ENCODE measurements at regions not wholly inside any gene's neighbourhood (a gene's known extent, or its start where the extent isn't known, plus 50 kb on each side); places are given as distances from the start of the nearest gene placed in this dataset.
"Not testable (repeated sequence)": the region's sequence is repeated elsewhere in the genome, so short reads cannot be mapped to it uniquely, and the experiment has no call there.

GRCh38 chr6:17218023-17218748, 63.0 kb upstream of the RBM24 start:
- H3K27ac ChIP-seq, result no peak overlapping the region
- no peak for TF ChIP-seq ZFX (IDR thresholded peaks at IDR 0.05; ENCODE audit: borderline replicate concordance)
- TF ChIP-seq, protein P1, sequence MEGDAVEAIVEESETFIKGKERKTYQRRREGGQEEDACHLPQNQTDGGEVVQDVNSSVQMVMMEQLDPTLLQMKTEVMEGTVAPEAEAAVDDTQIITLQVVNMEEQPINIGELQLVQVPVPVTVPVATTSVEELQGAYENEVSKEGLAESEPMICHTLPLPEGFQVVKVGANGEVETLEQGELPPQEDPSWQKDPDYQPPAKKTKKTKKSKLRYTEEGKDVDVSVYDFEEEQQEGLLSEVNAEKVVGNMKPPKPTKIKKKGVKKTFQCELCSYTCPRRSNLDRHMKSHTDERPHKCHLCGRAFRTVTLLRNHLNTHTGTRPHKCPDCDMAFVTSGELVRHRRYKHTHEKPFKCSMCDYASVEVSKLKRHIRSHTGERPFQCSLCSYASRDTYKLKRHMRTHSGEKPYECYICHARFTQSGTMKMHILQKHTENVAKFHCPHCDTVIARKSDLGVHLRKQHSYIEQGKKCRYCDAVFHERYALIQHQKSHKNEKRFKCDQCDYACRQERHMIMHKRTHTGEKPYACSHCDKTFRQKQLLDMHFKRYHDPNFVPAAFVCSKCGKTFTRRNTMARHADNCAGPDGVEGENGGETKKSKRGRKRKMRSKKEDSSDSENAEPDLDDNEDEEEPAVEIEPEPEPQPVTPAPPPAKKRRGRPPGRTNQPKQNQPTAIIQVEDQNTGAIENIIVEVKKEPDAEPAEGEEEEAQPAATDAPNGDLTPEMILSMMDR (IDR thresholded peaks at IDR 0.05), result no peak

DNA sequence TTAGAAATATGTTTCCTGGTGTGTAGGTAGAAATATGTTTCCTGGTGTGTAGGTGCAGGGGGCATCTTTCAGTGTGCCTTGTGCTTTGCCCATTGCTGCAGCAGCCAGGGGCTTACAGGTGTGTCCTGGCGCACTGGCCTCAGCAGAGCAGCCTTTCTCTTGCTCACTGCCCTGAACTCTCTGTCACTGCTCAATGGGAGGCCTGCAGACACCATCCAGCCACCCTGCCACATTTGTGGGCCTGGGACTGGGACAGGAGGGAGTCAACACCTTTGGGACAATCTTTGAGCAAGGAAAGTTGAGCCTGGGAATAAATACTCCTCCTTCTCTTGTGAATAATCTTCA, 62.4 kb upstream of the RBM24 start:
- TF ChIP-seq, protein P1 (IDR thresholded peaks at IDR 0.05), result no peak
- TF ChIP-seq ZFX (IDR thresholded peaks at IDR 0.05; ENCODE audit: borderline replicate concordance), result no peak
- no peak overlapping the region for H3K27ac ChIP-seq

GRCh38 chr6:17219098-17219497, 62.1 kb upstream of the RBM24 start:
- H3K27ac ChIP-seq, result no peak overlapping the region
- no peak for TF ChIP-seq ZFX (IDR thresholded peaks at IDR 0.05; ENCODE audit: borderline replicate concordance)
- TF ChIP-seq, protein P1 (IDR thresholded peaks at IDR 0.05), result no peak

GRCh38 chr6:17220040-17220910, 60.9 kb upstream of the RBM24 start:
- no peak overlapping the region for H3K27ac ChIP-seq
- TF ChIP-seq ZFX (IDR thresholded peaks at IDR 0.05; ENCODE audit: borderline replicate concordance), result no peak
- TF ChIP-seq, protein P1 (IDR thresholded peaks at IDR 0.05), result no peak

- H3K27ac ChIP-seq, result no peak overlapping the region
- TF ChIP-seq ZFX (IDR thresholded peaks at IDR 0.05; ENCODE audit: borderline replicate concordance), result no peak
- TF ChIP-seq, protein P1 (IDR thresholded peaks at IDR 0.05), result no peak
Observed at GRCh38 chr6:17224056-17224455, 57.1 kb upstream of the RBM24 start.

DNA sequence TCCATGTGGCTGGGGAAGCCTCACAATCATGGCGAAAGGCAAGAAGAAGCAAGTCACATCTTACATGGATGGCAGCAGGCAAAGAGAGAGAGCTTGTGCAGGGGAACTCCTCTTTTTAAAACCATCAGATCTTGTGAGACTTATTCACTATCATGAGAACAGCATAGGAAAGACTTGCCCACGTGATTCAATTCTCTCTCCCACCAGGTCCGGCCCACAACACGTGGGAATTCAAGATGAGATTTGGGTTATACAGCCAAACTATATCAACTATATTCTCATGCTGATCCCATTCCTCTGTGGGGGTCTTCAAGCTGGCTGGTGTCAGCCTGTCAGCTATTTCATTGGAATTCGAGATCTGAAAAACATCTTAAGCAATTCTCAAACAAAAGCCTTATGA, 56.7 kb upstream of the RBM24 start:
- not testable (repeated sequence) for H3K27ac ChIP-seq

- no peak overlapping the region for H3K27ac ChIP-seq
- TF ChIP-seq ZFX (IDR thresholded peaks at IDR 0.05; ENCODE audit: borderline replicate concordance), result no peak
- TF ChIP-seq, protein P1 (IDR thresholded peaks at IDR 0.05), result no peak
Observed at GRCh38 chr6:17225767-17226630, 55.2 kb upstream of the RBM24 start.

Measured in 22Rv1 (cell line).